Ammon's horn (tissue), 1 donor: ENCODE measurements at regions not wholly inside any gene's neighbourhood (a gene's known extent, or its start where the extent isn't known, plus 50 kb on each side); places are given as distances from the start of the nearest gene placed in this dataset.
"Not testable (repeated sequence)": the region's sequence is repeated elsewhere in the genome, so short reads cannot be mapped to it uniquely, and the experiment has no call there.

Experiments used
- DNase-seq: peaks from one replicate; pipeline ENCODE4 v3.0.0-alpha.2; 2016; ENCODE audit warnings: low spot score

GRCh38 chr5:87608385-87608784, 195.7 kb upstream of the CCNH start:
- no peak for DNase-seq

- no peak for DNase-seq
These were observed 192.9 kb upstream of the CCNH start for GRCh38 chr5:87605663-87606062.

GRCh38 chr5:87599778-87600177, 187.0 kb upstream of the CCNH start:
- no peak for DNase-seq

- no peak for DNase-seq
These were observed 185.7 kb upstream of the CCNH start for GRCh38 chr5:87598460-87598859.

- no peak for DNase-seq
These were observed 181.8 kb upstream of the CCNH start for GRCh38 chr5:87594566-87594965.

GRCh38 chr5:87589587-87589986, 176.9 kb upstream of the CCNH start:
- no peak for DNase-seq

GRCh38 chr5:87588316-87588715, 175.6 kb upstream of the CCNH start:
- peak; percentile 69 for DNase-seq

- DNase-seq: not testable (repeated sequence)
These were observed 171.0 kb upstream of the CCNH start for GRCh38 chr5:87583704-87584103.

GRCh38 chr5:87582149-87582548, 169.4 kb upstream of the CCNH start:
- no peak for DNase-seq

GRCh38 chr5:87581661-87582060, 168.9 kb upstream of the CCNH start:
- no peak for DNase-seq

GRCh38 chr5:87579678-87580077, 166.9 kb upstream of the CCNH start:
- no peak for DNase-seq

GRCh38 chr5:87576867-87577266, 164.1 kb upstream of the CCNH start:
- DNase-seq: no peak

GRCh38 chr5:87576306-87576705, 163.6 kb upstream of the CCNH start:
- not testable (repeated sequence) for DNase-seq

GRCh38 chr5:87574106-87574505, 161.4 kb upstream of the CCNH start:
- no peak for DNase-seq

GRCh38 chr5:87572611-87573010, 159.9 kb upstream of the CCNH start:
- DNase-seq: no peak

- no peak for DNase-seq
These were observed 159.4 kb upstream of the CCNH start for GRCh38 chr5:87572090-87572489.

- no peak for DNase-seq
These were observed 157.6 kb upstream of the CCNH start for GRCh38 chr5:87570366-87570765.

- DNase-seq: no peak
These were observed 149.3 kb upstream of the CCNH start for GRCh38 chr5:87562068-87562467.

- DNase-seq: no peak
These were observed 147.8 kb upstream of the CCNH start for GRCh38 chr5:87560528-87560927.

- no peak for DNase-seq
These were observed 139.2 kb upstream of the CCNH start for GRCh38 chr5:87551911-87552310.

- no peak for DNase-seq
These were observed 128.9 kb upstream of the CCNH start for GRCh38 chr5:87541676-87542075.

GRCh38 chr5:87541033-87541432, 128.3 kb upstream of the CCNH start:
- peak; percentile 90 for DNase-seq

- no peak for DNase-seq
These were observed 127.1 kb upstream of the CCNH start for GRCh38 chr5:87539839-87540238.

- DNase-seq: no peak
These were observed 123.6 kb upstream of the CCNH start for GRCh38 chr5:87536365-87536764.

GRCh38 chr5:87535706-87536105, 123.0 kb upstream of the CCNH start:
- no peak for DNase-seq
